Right lobe of liver (tissue), 6 donors: ENCODE measurements at regions not wholly inside any gene's neighbourhood (a gene's known extent, or its start where the extent isn't known, plus 50 kb on each side); places are given as distances from the start of the nearest gene placed in this dataset.
A peak's percentile ranks its signal among the peaks of the same experiment; 100 is the strongest.

Source experiments
- ATAC-seq, 4 donors: fragments of 200-7000 bp; cut with Tn5 transposase; one replicate each; pipeline ENCODE4 v1.9.1; 2020; ENCODE audit warnings: mild to moderate bottlenecking in 4 of 4, moderate library complexity in 4 of 4
- DNase-seq, 3 donors: peaks; one replicate each; pipeline ENCODE4 v3.0.0-alpha.2; 2020
- H3K27ac ChIP-seq, 3 donors: fragments of 200-600 bp; one replicate each; pipeline ENCODE4 v1.8.0; 2022
- H3K27me3 ChIP-seq, 2 donors: fragments of 200-600 bp; one replicate each; pipeline ENCODE4 v1.8.0; 2022
- H3K36me3 ChIP-seq, 4 donors: fragments of 200-600 bp; sonication (generic) in 1 of 4; one replicate each; pipeline versions ENCODE4 v1.5.1 to v1.8.0; 2017 to 2022; ENCODE audit warnings: control low read depth in 1 of 4
- H3K4me1 ChIP-seq, 4 donors: fragments of 200-600 bp; sonication (generic) in 1 of 4; one replicate each; pipeline versions ENCODE4 v1.5.1 to v1.8.0; 2017 to 2022; ENCODE audit warnings: control low read depth in 1 of 4
- H3K4me3 ChIP-seq, 3 donors: fragments of 200-600 bp; one replicate each; pipeline ENCODE4 v1.8.0; 2022
- H3K9me3 ChIP-seq, 4 donors: fragments of 200-600 bp; sonication (generic) in 1 of 4; one replicate each; pipeline versions ENCODE4 v1.5.1 to v1.8.0; 2017 to 2022; ENCODE audit warnings: control low read depth in 1 of 4
- CTCF ChIP-seq, 4 donors: fragments of 200-600 bp in 3 of 4; fragments of 450-650 bp in 1 of 4; IDR thresholded peaks; one replicate each; pipeline versions ENCODE4 v1.5.1 to v1.8.0; 2016 to 2022; ENCODE audit warnings: antibody characterized with exemption in 4 of 4, mild to moderate bottlenecking in 2 of 4
- POLR2A ChIP-seq: fragments of 450-650 bp; IDR thresholded peaks from one replicate; pipeline ENCODE4 v1.6.1; 2017; ENCODE audit warnings: antibody characterized with exemption, mild to moderate bottlenecking
- WGBS: methylation state at CpG from one replicate; pipeline ENCODE4 v1.1.6; 2018; ENCODE audit warnings: low coverage, low lambda C conversion rate; ENCODE audit not compliant: insufficient coverage; ENCODE audit errors: missing lambda C conversion rate; 5-methylcytosine and 5-hydroxymethylcytosine counted together
- intact Hi-C, 2 donors: fragments of 100-400 bp; cut with DNase I; formaldehyde crosslinking; loops; one replicate each; pipeline versions ENCODE4 v1.11.2 to v1.14.1; 2022
- donor health status: DM: no; HTN: yes; CAD: no.
- donor health status: DM: no; HTN: no; CAD: no.
- donor health status: DM: no; HTN: no; CAD: no.
- donor health status: DM: no; HTN: yes; CAD: no.
- donor health status: DM: no; HTN: yes; CAD: no.

- intact Hi-C loops = no loop called here
- H3K9me3 ChIP-seq = no peaks in the 10 kb centered on the region
- WGBS = 68% methylated on average over 5 of the region's 18 CpGs
- H3K27ac ChIP-seq = no peak overlapping the region
- no peaks in the 10 kb centered on the region for H3K4me1 ChIP-seq
- no peak overlapping the region for H3K4me3 ChIP-seq
- no peaks in the 10 kb centered on the region for H3K36me3 ChIP-seq
- TF ChIP-seq CTCF (IDR thresholded peaks at IDR 0.05) (no peak), POLR2A (no peak)
- no peak for DNase-seq
- no peaks in the 10 kb centered on the region for H3K27me3 ChIP-seq
- ATAC-seq = peak in 2 of 4 donors; percentile 13 to 49
Observed at GRCh38 chr5:7983433-7983832, 114.5 kb downstream of the MTRR start.

GRCh38 chr5:7991125-7991821, 122.3 kb downstream of the MTRR start:
- TF ChIP-seq POLR2A = no peak
- H3K27me3 ChIP-seq = no peaks in the 10 kb centered on the region
- H3K4me1 ChIP-seq = no peaks in the 10 kb centered on the region
- no peak for ATAC-seq
- H3K36me3 ChIP-seq = no peaks in the 10 kb centered on the region
- H3K27ac ChIP-seq = no peak overlapping the region
- H3K9me3 ChIP-seq = no peaks in the 10 kb centered on the region
- WGBS = 36% methylated on average over 6 of the region's 7 CpGs
- H3K4me3 ChIP-seq = no peak overlapping the region
- intact Hi-C loops = no loop called here
- no peak for DNase-seq

DNA sequence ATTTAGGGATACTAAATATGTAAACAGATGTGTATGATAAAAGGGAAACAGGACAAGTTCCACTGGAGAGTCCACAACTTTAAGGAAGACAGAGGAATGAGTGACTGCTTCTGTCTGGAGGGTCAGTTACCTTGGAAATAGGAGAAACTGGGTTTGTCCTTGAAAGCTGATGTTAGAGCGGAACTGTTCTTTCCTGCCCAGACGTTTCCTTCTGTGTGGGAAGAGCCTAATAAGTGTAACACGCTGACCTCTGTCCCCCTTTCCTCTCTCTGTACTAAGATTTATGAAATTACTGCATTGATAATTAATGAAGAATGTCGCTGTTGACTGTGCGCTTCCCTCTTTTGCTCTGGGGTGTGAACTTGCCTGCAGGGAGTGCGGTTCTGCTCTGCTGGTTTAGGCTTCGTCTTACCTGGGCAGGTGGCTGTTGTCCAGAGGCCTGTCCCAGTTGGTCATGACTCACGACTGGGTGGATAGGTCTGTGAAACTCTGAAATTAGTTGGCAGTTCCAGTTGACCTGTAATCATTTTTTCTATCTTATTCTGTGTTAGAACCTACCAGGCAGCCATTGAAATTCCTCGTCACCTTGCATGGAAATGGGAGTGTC, 126.8 kb downstream of the MTRR start:
- Histone ChIP-seq H3K9me3 (no peaks in the 10 kb centered on the region), H3K4me1 (no peaks in the 10 kb centered on the region), H3K4me3 (no peak overlapping the region), H3K27me3 (no peaks in the 10 kb centered on the region), H3K36me3 (no peaks in the 10 kb centered on the region), H3K27ac (no peak overlapping the region)
- ATAC-seq (no peak), DNase-seq (no peak)
- TF ChIP-seq POLR2A (no peak), CTCF (IDR thresholded peaks at IDR 0.05) (no peak)
- WGBS = 68% methylated on average over 6 of the region's 9 CpGs
- intact Hi-C loops = no loop called here

DNA sequence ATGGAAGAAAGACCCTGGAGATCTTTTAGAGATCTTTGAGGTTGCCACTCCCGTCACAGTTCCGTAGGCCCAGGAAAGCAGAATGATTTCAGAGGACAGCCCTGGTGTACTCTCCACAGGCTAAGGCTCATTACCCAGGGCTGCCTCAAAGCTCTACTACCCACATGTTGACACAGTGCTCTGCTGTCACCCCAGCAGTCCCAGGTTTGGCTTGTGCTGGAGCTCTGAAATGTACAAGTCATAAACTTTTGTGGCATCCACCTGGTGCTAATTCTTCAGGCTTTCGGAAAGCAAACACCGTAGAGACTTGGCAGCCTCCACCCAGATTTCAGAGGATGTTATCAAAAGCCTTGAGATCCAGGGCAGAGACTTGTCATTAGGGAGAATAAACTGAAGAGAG, 136.5 kb downstream of the MTRR start:
- WGBS = 80% methylated on average over 2 of the region's 4 CpGs

More for the DNA sequence above, 136.5 kb downstream of the MTRR start:
- ATAC-seq (no peak), DNase-seq (no peak)
- Histone ChIP-seq H3K9me3 (no peaks in the 10 kb centered on the region), H3K4me3 (no peak overlapping the region), H3K4me1 (no peaks in the 10 kb centered on the region), H3K27ac (no peak overlapping the region), H3K36me3 (no peaks in the 10 kb centered on the region), H3K27me3 (no peaks in the 10 kb centered on the region)
- intact Hi-C loops = no loop called here
- TF ChIP-seq POLR2A (no peak), CTCF (IDR thresholded peaks at IDR 0.05) (no peak)
